ENCODE measurements at regions not wholly inside any gene's neighbourhood (a gene's known extent, or its start where the extent isn't known, plus 50 kb on each side); places are given as distances from the start of the nearest gene placed in this dataset.

- Histone ChIP-seq H3K4me1 (ENCODE audit: insufficient read depth) (peaks cover 19% of the 10 kb centered on the region), H3K36me3 (replicated peaks; ENCODE audit: insufficient read depth, low read depth) (no peaks in the 10 kb centered on the region), H3K4me2 (no peak overlapping the region), H3K27me3 (no peaks in the 10 kb centered on the region), H3K9me2 (replicated peaks; ENCODE audit: insufficient read depth) (no peaks in the 10 kb centered on the region), H3K4me3 (no peak overlapping the region), H2AFZ (no peak overlapping the region), H4K20me1 (ENCODE audit: insufficient read depth, poor library complexity, severe bottlenecking) (no peaks in the 10 kb centered on the region), H3K79me2 (no peaks in the 10 kb centered on the region), H3K27ac (no peak overlapping the region), H3K9me3 (ENCODE audit: low read depth) (no peaks in the 10 kb centered on the region)
- DNase-seq (ENCODE audit: low spot score): no peak
- TF ChIP-seq EZH2phosphoT487 (IDR thresholded peaks at IDR 0.05; ENCODE audit: low read depth, severe bottlenecking, unreplicated experiment) (no peak), EZH2 (IDR thresholded peaks at IDR 0.05; ENCODE audit: borderline replicate concordance) (no peak), CTCF (IDR thresholded peaks at IDR 0.05; ENCODE audit: poor library complexity) (no peak)
- WGBS (ENCODE audit: low lambda C conversion rate, missing lambda C conversion rate): 81% methylated on average over 15 of the region's 15 CpGs
These were observed 182.2 kb downstream of the USP12 start for GRCh38 chr13:26989261-26989956.

DNA sequence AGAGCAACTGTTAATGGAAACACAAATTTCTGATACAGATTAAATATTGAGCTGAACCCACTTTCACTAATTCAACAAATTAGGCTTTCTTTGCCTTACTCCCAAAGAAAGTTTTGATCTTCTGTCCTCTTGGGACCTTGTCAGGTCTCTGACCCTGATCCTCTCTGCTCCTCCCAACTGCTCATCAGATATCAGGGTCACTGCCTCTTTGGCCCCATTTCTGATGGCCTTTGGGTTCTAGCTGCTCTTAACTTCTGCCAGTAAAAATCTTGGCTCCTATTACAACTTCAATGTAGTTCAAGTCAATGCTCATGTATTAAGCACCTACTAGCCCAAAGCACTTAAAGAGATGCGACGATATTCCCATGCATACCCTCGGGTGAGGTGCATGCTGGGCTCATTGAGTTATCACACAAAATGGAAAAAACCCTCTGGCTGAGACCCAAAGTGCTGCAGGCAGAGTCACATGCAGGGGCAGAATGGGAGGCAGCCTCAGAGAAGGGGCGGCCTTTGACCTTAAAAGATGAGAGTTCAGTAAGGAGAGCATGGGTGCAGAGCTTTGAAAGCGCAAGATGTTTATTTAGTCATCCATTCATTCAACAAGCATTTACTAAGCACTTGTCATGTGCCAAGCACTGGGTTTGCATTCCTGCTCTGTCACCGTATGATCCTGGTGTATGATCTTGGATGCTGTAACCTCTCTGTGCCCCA is 183.4 kb downstream of the USP12 start:
- H2AFZ ChIP-seq: no peak overlapping the region
- DNase-seq (ENCODE audit: low spot score): no peak
- TF ChIP-seq EZH2 (IDR thresholded peaks at IDR 0.05; ENCODE audit: borderline replicate concordance): no peak
- TF ChIP-seq EZH2phosphoT487 (IDR thresholded peaks at IDR 0.05; ENCODE audit: low read depth, severe bottlenecking, unreplicated experiment): no peak
- no peak for TF ChIP-seq CTCF (IDR thresholded peaks at IDR 0.05; ENCODE audit: poor library complexity)
- no peak overlapping the region for H3K4me3 ChIP-seq
- no peaks in the 10 kb centered on the region for H4K20me1 ChIP-seq (ENCODE audit: insufficient read depth, poor library complexity, severe bottlenecking)
- H3K27me3 ChIP-seq: no peaks in the 10 kb centered on the region
- no peaks in the 10 kb centered on the region for H3K36me3 ChIP-seq (replicated peaks; ENCODE audit: insufficient read depth, low read depth)
- no peaks in the 10 kb centered on the region for H3K9me3 ChIP-seq (ENCODE audit: low read depth)
- H3K9me2 ChIP-seq (replicated peaks; ENCODE audit: insufficient read depth): no peaks in the 10 kb centered on the region
- H3K79me2 ChIP-seq: no peaks in the 10 kb centered on the region
- H3K4me2 ChIP-seq: no peak overlapping the region
- H3K4me1 ChIP-seq (ENCODE audit: insufficient read depth): peaks cover 30% of the 10 kb centered on the region
- H3K27ac ChIP-seq: no peak overlapping the region
- WGBS (ENCODE audit: low lambda C conversion rate, missing lambda C conversion rate): 69% methylated on average over 6 of the region's 6 CpGs

GRCh38 chr13:26987486-26988013 is 184.1 kb downstream of the USP12 start:
- DNase-seq (ENCODE audit: low spot score): no peak
- 80% methylated on average over 10 of the region's 10 CpGs for WGBS (ENCODE audit: low lambda C conversion rate, missing lambda C conversion rate)
- Histone ChIP-seq H3K9me2 (replicated peaks; ENCODE audit: insufficient read depth) (no peaks in the 10 kb centered on the region), H3K4me3 (no peak overlapping the region), H3K27ac (no peak overlapping the region), H3K4me2 (no peak overlapping the region), H2AFZ (no peak overlapping the region), H3K36me3 (replicated peaks; ENCODE audit: insufficient read depth, low read depth) (no peaks in the 10 kb centered on the region), H3K9me3 (ENCODE audit: low read depth) (no peaks in the 10 kb centered on the region), H3K79me2 (no peaks in the 10 kb centered on the region), H3K4me1 (ENCODE audit: insufficient read depth) (peaks cover 32% of the 10 kb centered on the region), H3K27me3 (no peaks in the 10 kb centered on the region), H4K20me1 (ENCODE audit: insufficient read depth, poor library complexity, severe bottlenecking) (no peaks in the 10 kb centered on the region)
- no peak for TF ChIP-seq CTCF (IDR thresholded peaks at IDR 0.05; ENCODE audit: poor library complexity)
- no peak for TF ChIP-seq EZH2 (IDR thresholded peaks at IDR 0.05; ENCODE audit: borderline replicate concordance)
- TF ChIP-seq EZH2phosphoT487 (IDR thresholded peaks at IDR 0.05; ENCODE audit: low read depth, severe bottlenecking, unreplicated experiment): no peak
